SK-N-SH (cell line): ENCODE measurements at regions not wholly inside any gene's neighbourhood (a gene's known extent, or its start where the extent isn't known, plus 50 kb on each side); places are given as distances from the start of the nearest gene placed in this dataset.

Experiments
- CTCF ChIA-PET: fragments of 300-600, 350-600 bp; formaldehyde crosslinking; extraction: SDS; loops from one replicate; lab custom pipeline; 2021; lab: Yijun Ruan, JAX
- POLR2A ChIA-PET: fragments of 350-600 bp; sonication (Branson Sonifier 250); formaldehyde crosslinking; extraction: SDS; loops from one replicate; lab custom pipeline; 2020; ENCODE audit warnings: antibody characterized with exemption, inconsistent platforms; lab: Yijun Ruan, JAX
- DNase-seq: peaks from one replicate; pipeline ENCODE4 v3.0.0; 2012
- H2AFZ ChIP-seq: fragments of 200-600 bp; sonication (generic); 2 replicates; pipeline ENCODE4 v1.8.1; 2016; ENCODE audit warnings: antibody characterized with exemption, mild to moderate bottlenecking, low read depth
- H3F3A ChIP-seq: fragments of 200-600 bp; sonication (generic); replicated peaks from 2 replicates; pipeline ENCODE3; 2016; ENCODE audit warnings: antibody characterized with exemption, mild to moderate bottlenecking; ENCODE audit not compliant: insufficient read depth
- H3K27ac ChIP-seq, 2 experiments: fragments of 200-500 bp in 1 of 2; fragments of 200-600 bp in 1 of 2; sonication (Bioruptor generic) in 1 of 2; sonication (generic), shearing (Covaris generic) in 1 of 2; 2 replicates each; pipeline versions ENCODE4 v1.5.1 to v1.6.1; 2014 to 2016; ENCODE audit warnings: low read depth in 2 of 2, inconsistent platforms in 1 of 2, low read length in 1 of 2, mild to moderate bottlenecking in 1 of 2, mixed read lengths in 1 of 2
- H3K27me3 ChIP-seq: fragments of 200-600 bp; sonication (generic), shearing (Covaris generic); 2 replicates; pipeline ENCODE4 v1.6.1; 2016; ENCODE audit warnings: mixed run types; ENCODE audit not compliant: insufficient read depth
- H3K36me3 ChIP-seq, 2 experiments: fragments of 200-500 bp in 1 of 2; fragments of 200-600 bp in 1 of 2; sonication (Bioruptor generic) in 1 of 2; sonication (generic) in 1 of 2; replicated peaks in 1 of 2; 2 replicates each; pipeline versions ENCODE3 to v1.5.1; 2014 to 2016; ENCODE audit warnings: low read length in 1 of 2, mild to moderate bottlenecking in 1 of 2; ENCODE audit not compliant: insufficient read depth in 2 of 2, control insufficient read depth in 1 of 2
- H3K4me1 ChIP-seq, 2 experiments: fragments of 200-500 bp in 1 of 2; fragments of 200-600 bp in 1 of 2; sonication (Bioruptor generic) in 1 of 2; sonication (generic), shearing (Covaris generic) in 1 of 2; 2 replicates each; pipeline versions ENCODE4 v1.5.1 to v1.6.1; 2014 to 2016; ENCODE audit warnings: low read depth in 1 of 2, low read length in 1 of 2, mixed run types in 1 of 2; ENCODE audit not compliant: insufficient read depth in 2 of 2, control insufficient read depth in 1 of 2
- H3K4me2 ChIP-seq: fragments of 200-600 bp; sonication (generic), shearing (Covaris generic); 2 replicates; pipeline ENCODE4 v1.6.1; 2017; ENCODE audit warnings: mixed run types
- H3K4me3 ChIP-seq, 2 experiments: fragments of 200-500 bp in 1 of 2; fragments of 200-600 bp in 1 of 2; sonication (Bioruptor generic) in 1 of 2; sonication (generic), shearing (Covaris generic) in 1 of 2; 2 replicates each; pipeline versions ENCODE4 v1.5.1 to v1.8.1; 2014 to 2016; ENCODE audit warnings: low read depth in 2 of 2, inconsistent platforms in 1 of 2, low read length in 1 of 2, mild to moderate bottlenecking in 1 of 2, mixed read lengths in 1 of 2, moderate library complexity in 1 of 2
- H3K79me2 ChIP-seq: fragments of 200-600 bp; sonication (generic); 2 replicates; pipeline ENCODE4 v1.8.1; 2017; ENCODE audit warnings: mild to moderate bottlenecking; ENCODE audit not compliant: insufficient read depth
- H3K9ac ChIP-seq: fragments of 200-600 bp; sonication (generic); 2 replicates; pipeline ENCODE4 v1.6.1; 2017; ENCODE audit warnings: mixed run types
- H3K9me2 ChIP-seq: fragments of 200-600 bp; sonication (generic); 2 replicates; pipeline ENCODE4 v1.6.1; 2017; ENCODE audit warnings: mixed run types
- H3K9me3 ChIP-seq: fragments of 200-600 bp; sonication (generic); 2 replicates; pipeline ENCODE4 v1.6.1; 2017; ENCODE audit warnings: mixed run types, mild to moderate bottlenecking, moderate library complexity
- H4K20me1 ChIP-seq: fragments of 200-600 bp; sonication (generic); 2 replicates; pipeline ENCODE4 v1.6.1; 2017; ENCODE audit warnings: mild to moderate bottlenecking, mixed run types; ENCODE audit not compliant: insufficient read depth
- CHD2 ChIP-seq: fragments of 150-350 bp; IDR thresholded peaks from 2 replicates; pipeline ENCODE4 v1.6.1; 2018; ENCODE audit warnings: low read length; ENCODE audit not compliant: partially characterized antibody
- CTCF ChIP-seq: fragments of 200-600 bp; sonication (generic); IDR thresholded peaks from 2 replicates; pipeline ENCODE4 v1.6.1; 2017; ENCODE audit warnings: antibody characterized with exemption, mild to moderate bottlenecking, moderate library complexity
- EP300 ChIP-seq, 2 experiments: IDR thresholded peaks; 2 replicates each; pipeline versions ENCODE4 v1.4.0 to v1.6.1; 2012; ENCODE audit warnings: borderline replicate concordance in 1 of 2, low read depth in 1 of 2, low read length in 1 of 2
- FOSL2 ChIP-seq: IDR thresholded peaks from 2 replicates; pipeline ENCODE4 v1.4.0; 2012; ENCODE audit warnings: low read depth, mild to moderate bottlenecking, moderate library complexity, borderline replicate concordance
- GABPA ChIP-seq: IDR thresholded peaks from 2 replicates; pipeline ENCODE4 v1.4.0; 2012; ENCODE audit warnings: low read depth, mild to moderate bottlenecking
- GATA2 ChIP-seq: sonication (generic); formaldehyde crosslinking; IDR thresholded peaks from 2 replicates; pipeline ENCODE4 v1.5.0; 2020; ENCODE audit warnings: mild to moderate bottlenecking, missing genetic modification reagents
- JUND ChIP-seq: IDR thresholded peaks from 2 replicates; pipeline ENCODE4 v1.4.0; 2012
- MAX ChIP-seq: IDR thresholded peaks from 2 replicates; pipeline ENCODE4 v1.4.0; 2012; ENCODE audit warnings: low read depth
- MEF2A ChIP-seq: IDR thresholded peaks from 2 replicates; pipeline ENCODE4 v1.4.0; 2012; ENCODE audit warnings: low read depth, borderline replicate concordance
- NFIC ChIP-seq: IDR thresholded peaks from 2 replicates; pipeline ENCODE4 v1.4.0; 2012; ENCODE audit warnings: borderline replicate concordance
- PBX3 ChIP-seq: IDR thresholded peaks from 2 replicates; pipeline ENCODE4; 2012
- POLR2AphosphoS5 ChIP-seq: IDR thresholded peaks from 2 replicates; pipeline ENCODE4 v1.6.1; 2012; ENCODE audit warnings: low read depth, low read length
- RAD21 ChIP-seq: IDR thresholded peaks from 2 replicates; pipeline ENCODE4 v1.6.1; 2012; ENCODE audit warnings: mild to moderate bottlenecking, low read length
- RCOR1 ChIP-seq: fragments of 150-350 bp; IDR thresholded peaks from 2 replicates; pipeline ENCODE4 v1.6.1; 2017; ENCODE audit warnings: antibody characterized with exemption, low read length
- RFX5 ChIP-seq: IDR thresholded peaks from 2 replicates; pipeline ENCODE4 v1.6.1; 2012; ENCODE audit warnings: mild to moderate bottlenecking, improper control_type of control experiment, low read length
- RXRA ChIP-seq: IDR thresholded peaks from 2 replicates; pipeline ENCODE4 v1.4.0; 2012; ENCODE audit warnings: low read depth, mild to moderate bottlenecking, borderline replicate concordance
- TAF1 ChIP-seq: IDR thresholded peaks from 2 replicates; pipeline ENCODE4 v1.6.1; 2012; ENCODE audit warnings: low read depth, mild to moderate bottlenecking, low read length, moderate library complexity, borderline replicate concordance
- TCF12 ChIP-seq: IDR thresholded peaks from 2 replicates; pipeline ENCODE4 v1.4.0; 2012
- USF1 ChIP-seq: IDR thresholded peaks from 2 replicates; pipeline ENCODE4 v1.4.0; 2012; ENCODE audit warnings: low read depth, borderline replicate concordance
- YY1 ChIP-seq: IDR thresholded peaks from 2 replicates; pipeline ENCODE4 v1.4.0; 2012; ENCODE audit warnings: low read depth, mild to moderate bottlenecking
- ZBTB33 ChIP-seq: IDR thresholded peaks from 2 replicates; pipeline ENCODE4 v1.4.0; 2012; ENCODE audit warnings: low read depth, borderline replicate concordance
- WGBS: methylation state at CpG from one replicate; pipeline ENCODE4 v1.1.6; 2017; ENCODE audit warnings: low lambda C conversion rate; 5-methylcytosine and 5-hydroxymethylcytosine counted together

- H2AFZ ChIP-seq, result no peak overlapping the region
- no peaks in the 10 kb centered on the region for H3K9me3 ChIP-seq
- no peak overlapping the region for H3K4me2 ChIP-seq
- H4K20me1 ChIP-seq, result no peaks in the 10 kb centered on the region
- no peak overlapping the region for H3K9ac ChIP-seq
- H3K27me3 ChIP-seq, result no peaks in the 10 kb centered on the region
- ChIA-PET CTCF (interaction anchor here (0.7 to 1.1 kb wide), 2 partner anchors 13 to 652 kb away, joined by 3 read pairs; no protein-coding TSS in a partner anchor), POLR2A (no interaction called here)
- H3K27ac ChIP-seq, result no peak overlapping the region
- H3K4me1 ChIP-seq, result no peaks in the 10 kb centered on the region
- H3K36me3 ChIP-seq, result no peaks in the 10 kb centered on the region
- TF ChIP-seq FOSL2 (no peak), YY1 (no peak), RFX5 (no peak), CTCF (no peak), CHD2 (no peak), MAX (no peak), GATA2 (no peak), GABPA (no peak)
- H3K4me3 ChIP-seq, result no peak overlapping the region
- no peaks in the 10 kb centered on the region for H3K9me2 ChIP-seq
- 74% methylated on average over 3 of the region's 3 CpGs for WGBS
- H3F3A ChIP-seq, result no peaks in the 10 kb centered on the region
- no peak for DNase-seq
- H3K79me2 ChIP-seq, result no peaks in the 10 kb centered on the region
These were observed 249.8 kb upstream of the AKR1E2 start for GRCh38 chr10:4576206-4576605.

GRCh38 chr10:4569151-4569550 lies 256.9 kb upstream of the AKR1E2 start:
- no peak overlapping the region for H3K9ac ChIP-seq
- no peaks in the 10 kb centered on the region for H3F3A ChIP-seq
- H3K4me2 ChIP-seq, result no peak overlapping the region
- H3K79me2 ChIP-seq, result no peaks in the 10 kb centered on the region
- ChIA-PET POLR2A (no interaction called here), CTCF (no interaction called here)
- H3K4me1 ChIP-seq, result no peaks in the 10 kb centered on the region
- H2AFZ ChIP-seq, result no peak overlapping the region
- H3K4me3 ChIP-seq, result no peak overlapping the region
- H3K9me2 ChIP-seq, result no peaks in the 10 kb centered on the region
- no peaks in the 10 kb centered on the region for H4K20me1 ChIP-seq
- TF ChIP-seq EP300 (IDR thresholded peaks at IDR 0.05; ENCODE audit: borderline replicate concordance in 1 of 2, low read depth in 1 of 2, low read length in 1 of 2) (no peak), RAD21 (no peak), POLR2AphosphoS5 (no peak), RXRA (no peak), JUND (no peak), RCOR1 (no peak), TCF12 (no peak), TAF1 (no peak), MEF2A (no peak), ZBTB33 (no peak), USF1 (no peak), NFIC (no peak), PBX3 (no peak)
- H3K36me3 ChIP-seq, result no peaks in the 10 kb centered on the region
- no peaks in the 10 kb centered on the region for H3K27me3 ChIP-seq
- no peaks in the 10 kb centered on the region for H3K9me3 ChIP-seq
- no peak overlapping the region for H3K27ac ChIP-seq
- DNase-seq, result no peak
- 62% methylated on average over 3 of the region's 3 CpGs for WGBS
